Natural killer cell (primary cell): ENCODE measurements at regions not wholly inside any gene's neighbourhood (a gene's known extent, or its start where the extent isn't known, plus 50 kb on each side); places are given as distances from the start of the nearest gene placed in this dataset.
"Not testable (repeated sequence)": the region's sequence is repeated elsewhere in the genome, so short reads cannot be mapped to it uniquely, and the experiment has no call there.

Source experiments
- ATAC-seq, 3 donors: fragments of 150-1000 bp in 2 of 3; fragments of 200-7000 bp in 1 of 3; cut with Tn5 transposase; 1 replicate in 1 of 3; 2 replicates in 2 of 3; pipeline ENCODE4 v1.10.0; 2021; ENCODE audit warnings: mild to moderate bottlenecking in 2 of 3, moderate library complexity in 2 of 3
- DNase-seq, 2 donors: peaks; one replicate each; pipeline versions ENCODE4 v3.0.0 to v3.0.0-alpha.2; 2013 to 2021; ENCODE audit warnings: mixed read lengths in 1 of 2
- H3K27ac ChIP-seq: one replicate; pipeline ENCODE4 v1.5.1; 2013; ENCODE audit warnings: mild to moderate bottlenecking, low read length
- H3K27me3 ChIP-seq: one replicate; pipeline ENCODE4 v1.6.1; 2013; ENCODE audit warnings: low read length; ENCODE audit not compliant: control insufficient read depth, insufficient read depth
- H3K36me3 ChIP-seq: one replicate; pipeline ENCODE4 v1.6.1; 2013; ENCODE audit warnings: low read length; ENCODE audit not compliant: control insufficient read depth, insufficient read depth
- H3K4me1 ChIP-seq: one replicate; pipeline ENCODE4 v1.6.1; 2013; ENCODE audit warnings: low read length; ENCODE audit not compliant: control insufficient read depth, insufficient read depth
- H3K4me3 ChIP-seq: one replicate; pipeline ENCODE4 v1.5.1; 2013; ENCODE audit warnings: low read length
- H3K9me3 ChIP-seq: one replicate; pipeline ENCODE4 v1.6.1; 2013; ENCODE audit warnings: low read length; ENCODE audit not compliant: control insufficient read depth, insufficient read depth
- H3K27ac Mint-ChIP-seq, 2 donors: one replicate each; pipeline ENCODE4 v1.8.0; 2022; ENCODE audit warnings: mild to moderate bottlenecking in 2 of 2, mixed read lengths in 2 of 2, moderate library complexity in 1 of 2
- H3K27me3 Mint-ChIP-seq, 2 donors: one replicate each; pipeline ENCODE4 v1.8.0; 2022; ENCODE audit warnings: low read depth in 2 of 2, mixed read lengths in 2 of 2
- H3K36me3 Mint-ChIP-seq: one replicate; pipeline ENCODE4 v1.8.0; 2022; ENCODE audit warnings: mixed read lengths
- H3K4me1 Mint-ChIP-seq, 2 donors: one replicate each; pipeline ENCODE4 v1.8.0; 2022; ENCODE audit warnings: mixed read lengths in 2 of 2
- H3K4me3 Mint-ChIP-seq: one replicate; pipeline ENCODE4 v1.8.0; 2022; ENCODE audit warnings: mild to moderate bottlenecking, moderate library complexity, mixed read lengths
- H3K9me3 Mint-ChIP-seq, 2 donors: one replicate each; pipeline ENCODE4 v1.8.0; 2022; ENCODE audit warnings: mixed read lengths in 2 of 2
- CTCF ChIP-seq: fragments of 200-600 bp; IDR thresholded peaks from one replicate; pipeline ENCODE4 v1.8.0; 2022; ENCODE audit warnings: antibody characterized with exemption
- WGBS: methylation state at CpG from one replicate; pipeline ENCODE4 v1.1.7; 2013; ENCODE audit warnings: missing lambda C conversion rate; ENCODE audit not compliant: insufficient coverage; 5-methylcytosine and 5-hydroxymethylcytosine counted together
- intact Hi-C: fragments of 100-400 bp; cut with micrococcal nuclease; formaldehyde crosslinking; loops from one replicate; pipeline ENCODE4 v1.14.2; 2022

GRCh38 chr9:21711504-21711903 is 90.9 kb upstream of the MTAP start:
- Mint-ChIP-seq H3K36me3 (no peaks in the 10 kb centered on the region), H3K9me3 (no peaks in the 10 kb centered on the region), H3K27me3 (peaks cover 19 to 33% of the 10 kb centered on the region in 2 donors), H3K4me1 (peaks cover 0 to 6% of the 10 kb centered on the region in 2 donors), H3K4me3 (no peak overlapping the region), H3K27ac (no peak overlapping the region)
- Histone ChIP-seq H3K4me3 (no peak overlapping the region), H3K27me3 (no peaks in the 10 kb centered on the region), H3K9me3 (no peaks in the 10 kb centered on the region), H3K4me1 (no peaks in the 10 kb centered on the region), H3K36me3 (no peaks in the 10 kb centered on the region), H3K27ac (no peak overlapping the region)
- ATAC-seq, result no peak
- DNase-seq, result no peak
- WGBS, result 100% methylated on average over 1 of the region's 2 CpGs
- TF ChIP-seq CTCF, result no peak
- intact Hi-C loops, result loop anchor here (5.0 kb wide), 1 partner anchor 76 kb away; no protein-coding TSS in a partner anchor

DNA sequence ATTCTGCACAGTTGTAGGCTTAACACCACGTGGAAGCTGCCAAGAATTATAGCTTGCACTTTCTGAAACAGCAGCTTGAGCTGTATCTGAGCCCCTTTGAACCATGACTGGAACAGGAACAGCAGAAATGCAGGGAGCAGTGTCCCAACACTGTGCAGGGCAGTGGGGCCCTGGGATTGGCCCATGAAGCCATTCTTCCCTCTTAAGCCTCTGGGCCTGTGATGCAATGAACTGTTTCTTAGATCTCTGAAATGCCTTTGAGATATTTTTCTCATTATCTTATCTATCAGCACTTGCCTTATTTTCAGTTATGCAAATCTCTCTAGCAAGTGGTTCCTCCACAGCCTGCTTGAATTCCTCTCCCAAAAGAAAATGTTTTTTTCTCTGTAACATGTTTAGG is 87.0 kb upstream of the MTAP start:
- no peaks in the 10 kb centered on the region for H3K4me1 Mint-ChIP-seq
- 33% methylated on average over 1 of the region's 1 CpG for WGBS
- TF ChIP-seq CTCF, result no peak
- ATAC-seq (no peak), DNase-seq (no peak)
- Histone ChIP-seq H3K36me3 (no peaks in the 10 kb centered on the region), H3K27ac (no peak overlapping the region), H3K4me3 (no peak overlapping the region), H3K4me1 (no peaks in the 10 kb centered on the region), H3K27me3 (peaks cover 4% of the 10 kb centered on the region), H3K9me3 (no peaks in the 10 kb centered on the region)
- H3K27me3 Mint-ChIP-seq, result peaks cover 20 to 28% of the 10 kb centered on the region in 2 donors
- intact Hi-C loops, result no loop called here
- no peak overlapping the region for H3K27ac Mint-ChIP-seq
- no peaks in the 10 kb centered on the region for H3K36me3 Mint-ChIP-seq
- H3K9me3 Mint-ChIP-seq, result no peaks in the 10 kb centered on the region
- H3K4me3 Mint-ChIP-seq, result no peak overlapping the region

DNA sequence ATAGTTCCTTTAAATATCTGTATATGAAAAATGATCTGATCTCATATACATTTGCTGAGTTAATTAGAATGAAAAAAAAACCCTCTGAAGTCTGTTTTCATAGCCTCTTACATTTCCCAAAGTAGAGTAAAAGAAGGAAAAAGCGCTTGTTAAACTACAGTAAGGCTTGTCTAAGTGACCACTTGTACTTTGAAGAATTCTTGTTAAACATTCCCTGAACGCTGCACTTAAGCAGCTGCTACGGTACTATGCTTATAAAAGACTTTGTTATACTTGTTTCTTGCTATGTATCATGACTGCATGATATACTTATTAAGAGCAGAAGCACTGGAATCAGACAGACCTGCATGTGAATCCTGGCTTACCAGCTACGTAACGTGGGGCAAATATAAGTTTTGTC is 81.7 kb upstream of the MTAP start:
- ATAC-seq (no peak), DNase-seq (no peak)
- no peaks in the 10 kb centered on the region for H3K36me3 Mint-ChIP-seq
- H3K27me3 Mint-ChIP-seq, result peaks cover 31 to 37% of the 10 kb centered on the region in 2 donors
- intact Hi-C loops, result no loop called here
- 83% methylated on average over 3 of the region's 5 CpGs for WGBS
- Histone ChIP-seq H3K9me3 (no peaks in the 10 kb centered on the region), H3K27ac (no peak overlapping the region), H3K4me1 (no peaks in the 10 kb centered on the region), H3K27me3 (peaks cover 9% of the 10 kb centered on the region), H3K36me3 (no peaks in the 10 kb centered on the region), H3K4me3 (no peak overlapping the region)
- H3K27ac Mint-ChIP-seq, result no peak overlapping the region
- TF ChIP-seq CTCF, result no peak
- H3K9me3 Mint-ChIP-seq, result no peaks in the 10 kb centered on the region
- no peaks in the 10 kb centered on the region for H3K4me1 Mint-ChIP-seq
- H3K4me3 Mint-ChIP-seq, result no peak overlapping the region

DNA sequence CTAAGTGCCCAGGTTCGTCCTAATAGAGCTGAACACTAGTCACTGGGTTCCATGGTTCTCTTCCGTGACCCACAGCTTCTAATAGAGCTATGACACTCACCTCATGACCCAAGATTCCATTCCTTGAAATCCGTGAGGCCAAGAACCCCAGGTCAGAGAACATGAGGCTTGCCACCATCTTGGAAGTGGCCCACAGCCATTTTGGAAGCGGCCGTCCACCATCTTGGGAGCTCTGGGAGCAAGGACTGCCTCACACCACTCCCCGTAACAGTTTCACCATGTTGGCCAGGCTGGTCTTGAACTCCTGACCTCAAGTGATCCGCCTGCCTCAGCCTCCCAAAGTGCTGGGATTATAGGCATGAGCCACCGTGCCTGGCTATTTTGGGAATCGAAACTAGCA is 75.0 kb upstream of the MTAP start:
- DNase-seq, intact Hi-C loops, ATAC-seq, H3K4me3 ChIP-seq, H3K36me3 ChIP-seq, H3K27ac ChIP-seq, H3K27me3 ChIP-seq, H3K4me1 Mint-ChIP-seq, H3K9me3 Mint-ChIP-seq, H3K4me1 ChIP-seq, H3K9me3 ChIP-seq, H3K27ac Mint-ChIP-seq, H3K4me3 Mint-ChIP-seq, H3K36me3 Mint-ChIP-seq: not testable (repeated sequence)
- H3K27me3 Mint-ChIP-seq, result peaks cover 14 to 22% of the 10 kb centered on the region in 2 donors
- 76% methylated on average over 9 of the region's 9 CpGs for WGBS
